Activated CD4-positive, alpha-beta T cell treated with anti-CD3 and anti-CD28 coated beads, Interleukin-10, Interleukin-2, amounts not matched to agents 100 ng/mL and 50 ng/mL, durations not matched to agents 16 hours and 8 hours (primary cell): ENCODE measurements at regions not wholly inside any gene's neighbourhood (a gene's known extent, or its start where the extent isn't known, plus 50 kb on each side); places are given as distances from the start of the nearest gene placed in this dataset.
"Not testable (repeated sequence)": the region's sequence is repeated elsewhere in the genome, so short reads cannot be mapped to it uniquely, and the experiment has no call there.

Source experiments
- DNase-seq: peaks from one replicate; pipeline ENCODE4 v3.0.0-alpha.2; 2020

GRCh38 chr2:240383099-240383758 is 52.2 kb upstream of the GPC1 start:
- DNase-seq = no peak

DNA sequence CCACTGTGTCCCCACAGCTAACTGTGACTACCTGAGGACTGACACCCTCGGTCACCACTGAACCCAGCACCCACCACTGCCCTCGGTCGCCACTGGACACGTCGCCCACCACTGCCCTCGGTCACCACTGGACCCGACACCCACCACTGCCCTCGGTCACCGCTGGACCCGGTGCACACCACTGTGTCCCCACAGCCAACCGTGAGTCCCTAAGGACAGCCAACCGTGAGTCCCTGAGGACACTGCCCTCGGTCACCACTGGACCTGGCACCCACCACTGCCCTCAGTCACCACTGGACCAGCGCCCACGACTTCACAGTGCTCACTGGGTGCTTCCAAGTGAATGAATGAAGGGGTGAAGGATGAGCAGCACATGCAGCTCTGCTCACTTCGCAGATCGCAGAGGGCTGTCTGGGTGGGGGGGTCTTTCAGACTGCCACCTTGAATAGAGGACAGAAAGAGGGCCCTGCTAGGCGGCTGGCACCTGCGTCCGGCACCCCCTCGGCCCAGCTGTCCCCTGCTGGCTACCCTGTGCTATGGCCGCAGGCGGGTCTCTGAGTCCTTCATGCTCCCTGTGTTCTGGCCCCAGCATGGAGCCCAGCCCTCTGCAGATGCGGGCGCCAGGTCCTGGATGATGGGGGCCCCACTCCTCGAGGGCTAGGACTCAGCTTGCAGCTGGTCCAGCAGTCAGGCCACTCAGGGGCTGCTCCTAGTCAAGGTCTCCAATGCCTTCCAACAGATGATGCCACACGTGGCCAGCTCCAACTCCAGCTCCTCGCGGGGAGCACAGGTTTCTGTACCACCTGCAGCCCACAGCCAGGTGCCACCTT is 51.4 kb upstream of the GPC1 start:
- no peak for DNase-seq

DNA sequence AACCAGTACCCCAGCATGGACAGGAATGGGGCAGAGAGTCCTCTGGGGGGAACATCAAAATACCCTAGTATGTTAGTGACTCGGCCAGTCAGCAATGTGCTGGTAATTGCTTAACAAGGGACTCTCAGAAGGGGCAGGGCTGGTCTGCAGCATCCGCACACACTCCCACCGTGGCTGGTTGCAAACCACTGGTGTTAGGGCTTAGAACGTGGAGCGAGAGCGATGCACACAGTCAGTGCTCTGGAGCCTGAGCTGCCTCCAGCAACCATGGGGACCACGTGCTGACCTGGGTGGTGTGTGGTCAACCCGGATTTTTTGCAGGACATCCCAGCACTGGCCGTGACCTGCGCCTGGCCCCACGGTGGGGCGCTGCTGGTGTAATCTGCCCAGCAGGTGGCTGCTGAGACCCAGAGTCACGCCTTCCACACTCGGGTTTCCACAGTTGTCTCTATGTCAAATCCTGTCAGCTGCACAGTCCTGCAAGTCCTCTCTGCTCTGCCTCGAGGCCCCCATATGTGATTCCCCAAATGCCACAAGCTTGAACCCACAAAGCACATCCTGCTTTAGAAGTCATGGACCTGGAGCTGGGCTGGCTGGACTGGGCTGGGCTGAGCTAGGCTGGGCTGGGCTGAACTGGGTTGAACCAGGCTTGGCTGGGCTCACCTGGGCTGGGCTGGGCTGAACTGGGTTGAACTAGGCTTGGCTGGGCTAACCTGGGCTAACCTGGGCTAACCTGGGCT is 50.6 kb upstream of the GPC1 start:
- DNase-seq = no peak

- not testable (repeated sequence) for DNase-seq
These were observed 49.9 kb upstream of the GPC1 start for GRCh38 chr2:240385451-240386161.
